ENCODE measurements at regions not wholly inside any gene's neighbourhood (a gene's known extent, or its start where the extent isn't known, plus 50 kb on each side); places are given as distances from the start of the nearest gene placed in this dataset.
"Not testable (repeated sequence)": the region's sequence is repeated elsewhere in the genome, so short reads cannot be mapped to it uniquely, and the experiment has no call there.

DNA sequence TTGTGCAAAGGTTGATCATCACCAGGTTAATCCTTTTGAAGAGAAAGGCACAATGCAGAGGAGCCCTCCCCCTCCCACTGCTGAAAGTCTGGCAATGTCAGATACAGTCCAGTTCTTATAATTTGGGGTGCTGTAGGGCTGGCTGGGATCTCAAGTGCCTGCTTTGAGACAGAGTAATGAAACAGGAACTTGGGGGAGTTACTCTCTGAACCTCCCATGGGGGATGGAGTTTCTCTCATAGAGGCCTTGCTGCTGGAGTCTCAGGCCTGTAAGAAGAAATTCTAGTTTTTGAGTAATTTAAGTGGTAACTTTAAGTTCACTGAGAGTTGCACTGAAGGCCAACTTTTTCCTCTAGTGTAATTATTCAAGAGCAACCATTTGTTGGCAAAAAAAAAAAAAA, 410.5 kb downstream of the KCNRG start:
- peak; percentile 9 to 18 for DNase-seq

DNA sequence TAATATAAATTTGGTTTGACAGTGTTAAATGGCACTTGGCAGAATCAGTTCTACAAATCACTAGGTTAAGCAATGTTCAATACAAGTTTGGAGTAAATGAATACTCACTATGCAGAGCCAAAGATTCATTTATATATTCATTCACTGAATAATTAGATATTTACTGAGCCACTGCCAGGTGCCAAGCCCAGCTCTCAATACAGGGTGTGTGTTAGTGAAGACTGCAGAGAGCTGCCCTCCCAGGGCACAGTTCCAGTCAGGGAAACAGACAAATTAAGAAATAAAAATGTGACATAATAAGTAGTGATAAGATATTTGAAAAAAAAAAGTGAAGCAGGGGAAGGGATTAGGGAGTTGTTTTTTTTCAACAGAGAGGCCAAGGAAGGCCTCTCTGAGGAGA, 411.7 kb downstream of the KCNRG start:
- DNase-seq: no peak

DNA sequence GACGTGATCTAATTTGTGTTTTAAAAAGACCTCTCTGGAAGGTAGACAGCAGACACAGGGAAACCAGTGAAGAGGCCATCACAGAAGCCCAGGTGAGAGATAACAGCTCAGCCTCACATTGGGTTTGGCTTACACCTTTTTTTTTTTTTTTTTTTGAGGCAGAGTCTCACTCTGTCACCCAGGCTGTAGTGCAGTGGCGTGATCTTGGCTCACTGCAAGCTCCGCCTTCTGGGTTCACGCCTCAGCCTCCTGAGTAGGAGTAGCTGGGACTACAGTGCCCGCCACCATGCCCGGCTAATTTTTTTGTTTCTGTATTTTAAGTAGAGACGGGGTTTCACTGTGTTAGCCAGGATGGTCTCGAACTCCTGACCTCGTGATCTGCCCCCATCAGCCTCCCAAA, 412.3 kb downstream of the KCNRG start:
- DNase-seq: not testable (repeated sequence)

DNA sequence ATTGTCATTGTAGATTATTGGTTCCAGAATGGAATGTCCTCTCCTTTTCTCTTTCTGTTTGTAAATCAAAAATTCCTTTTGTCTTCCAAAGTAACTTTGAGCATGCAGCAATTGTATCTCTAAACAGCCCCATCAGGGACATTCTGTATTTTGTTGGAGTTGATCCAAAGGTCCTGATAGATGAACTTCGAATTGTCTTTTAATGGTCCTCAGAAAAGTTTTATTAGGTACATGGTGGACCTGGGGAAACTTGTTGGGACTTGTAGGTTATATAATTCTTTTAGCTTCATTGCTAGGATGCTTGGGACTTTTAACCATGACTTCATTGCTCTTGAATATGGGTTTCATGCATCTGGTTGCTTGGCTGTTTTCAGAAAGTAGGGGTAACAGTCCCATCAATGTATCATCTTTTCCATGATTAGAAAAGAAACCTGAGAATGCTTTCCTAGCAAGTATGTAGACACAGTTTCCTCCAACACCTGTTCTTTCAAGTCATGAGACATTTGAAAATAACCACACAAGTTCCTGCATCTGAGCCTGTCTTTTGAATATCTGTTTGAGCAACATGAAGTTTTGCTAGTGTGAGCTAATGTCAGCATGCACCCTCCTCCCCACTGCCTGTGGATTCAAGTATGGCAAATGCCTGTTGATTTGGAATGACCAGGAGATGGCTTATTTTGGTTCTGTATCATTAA, 413.1 kb downstream of the KCNRG start:
- no peak for DNase-seq

DNA sequence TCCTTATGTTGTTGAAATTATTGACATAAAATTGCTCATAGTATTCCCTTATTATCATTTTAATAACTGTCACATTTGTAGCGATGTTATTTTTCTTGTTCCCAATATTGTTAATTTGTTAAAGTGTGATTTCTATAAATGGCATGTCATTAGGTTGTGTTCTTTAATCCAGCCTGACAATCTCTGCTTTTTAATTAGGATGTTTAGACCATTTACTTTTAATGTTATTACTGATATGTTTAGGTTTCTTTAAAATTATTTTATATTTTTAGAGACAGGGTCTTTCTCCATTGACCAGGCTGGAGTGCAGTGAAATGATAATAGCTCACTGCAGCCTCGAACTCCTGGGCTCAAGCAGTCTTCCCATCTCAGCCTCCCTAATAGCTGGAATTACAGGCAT, 408.5 kb downstream of the DLEU7 start:
- DNase-seq: no peak

DNA sequence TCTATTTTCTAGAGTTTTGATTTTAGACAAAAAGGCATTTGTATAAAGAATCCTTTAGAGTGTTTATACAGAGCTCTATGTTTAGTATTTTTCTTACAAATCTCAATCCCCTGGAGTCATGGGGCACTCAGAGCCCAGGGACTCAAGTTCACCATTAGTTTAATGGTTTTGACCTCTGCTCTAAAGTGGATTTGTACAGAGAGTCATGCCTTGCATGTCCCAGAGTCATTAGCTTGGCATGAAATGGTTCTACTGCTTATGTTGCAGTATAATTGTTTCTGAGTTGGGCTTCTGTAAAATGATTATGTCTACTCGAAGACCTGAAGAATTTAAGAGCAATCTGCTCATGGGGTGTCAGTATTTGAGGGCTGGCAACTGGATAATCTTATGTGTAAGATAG, 406.2 kb downstream of the DLEU7 start:
- no peak for DNase-seq

DNA sequence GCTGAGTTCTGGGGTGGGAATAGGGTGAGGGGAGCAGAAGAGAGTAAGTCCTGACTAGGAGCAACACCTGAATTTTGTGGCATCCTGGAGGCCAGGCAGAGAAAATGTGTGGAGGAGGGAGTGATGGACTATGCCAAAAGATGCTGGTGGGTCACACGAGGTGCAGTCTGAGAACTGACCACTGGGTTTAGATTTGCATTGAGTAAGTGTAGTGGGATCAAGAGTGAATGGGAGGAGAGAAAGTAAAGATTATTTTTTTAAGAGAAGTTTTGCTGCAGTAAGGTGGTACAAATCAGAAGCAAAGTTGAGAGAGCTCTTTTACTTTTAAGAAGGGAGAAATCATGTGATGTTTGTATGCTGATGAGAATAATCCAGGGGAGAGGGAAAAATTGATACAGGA, 405.1 kb downstream of the DLEU7 start:
- no peak for DNase-seq

DNA sequence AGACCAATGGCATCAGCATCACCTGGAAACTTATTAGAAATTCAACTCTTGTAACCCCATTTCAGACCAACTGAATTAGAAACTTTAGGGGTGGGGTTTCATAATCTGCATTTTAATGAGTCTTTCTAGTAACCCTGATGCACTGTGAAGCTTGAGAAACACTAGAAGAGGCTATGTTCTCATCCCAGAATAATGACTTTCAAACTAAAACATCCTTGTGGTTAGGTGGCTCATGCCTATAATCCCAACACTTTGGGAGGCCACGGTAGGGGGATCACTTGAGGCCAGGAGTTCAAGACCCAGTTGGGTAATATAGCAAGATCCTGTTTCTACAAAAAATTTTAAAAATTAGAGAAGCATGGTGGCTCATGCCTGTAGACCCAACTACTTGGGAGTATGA, 402.4 kb downstream of the DLEU7 start:
- no peak for DNase-seq

DNA sequence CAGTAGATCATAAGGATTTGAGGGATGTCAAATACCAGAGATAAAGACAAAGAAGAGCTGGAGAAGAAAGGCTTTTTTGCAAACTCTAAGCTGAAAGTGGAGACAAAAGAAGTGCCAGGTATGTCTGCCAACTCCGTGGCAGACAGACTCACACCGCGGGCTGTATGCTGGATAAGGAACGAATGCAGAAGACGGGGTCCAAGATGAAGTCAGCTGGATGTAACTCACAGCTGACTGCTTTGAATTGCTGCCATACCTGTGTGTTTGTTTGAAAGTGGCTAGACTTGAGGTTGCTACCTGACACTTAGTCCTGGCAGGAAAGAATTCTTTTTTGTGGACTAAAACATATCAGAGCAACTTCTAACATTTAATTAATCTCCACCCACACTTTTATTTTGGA, 398.8 kb downstream of the DLEU7 start:
- DNase-seq: no peak

DNA sequence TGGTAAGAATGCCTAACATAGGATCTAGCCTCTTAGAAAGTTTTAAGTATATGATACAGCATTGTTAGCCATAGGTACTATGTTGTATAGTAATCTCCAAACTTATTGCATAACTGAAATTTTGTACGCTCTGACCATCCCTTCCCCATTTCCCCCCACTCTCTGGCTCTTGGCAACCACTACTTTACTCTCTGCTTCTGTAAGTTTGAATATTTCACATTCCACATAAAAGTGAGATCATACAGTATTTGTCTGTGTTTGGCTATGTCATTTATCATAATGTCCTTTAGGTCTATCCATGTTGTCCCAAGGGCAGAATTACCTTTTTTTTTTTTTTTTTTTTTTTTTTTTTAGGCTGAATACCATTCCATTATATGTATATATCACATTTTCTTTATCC, 396.9 kb downstream of the DLEU7 start:
- no peak for DNase-seq

DNA sequence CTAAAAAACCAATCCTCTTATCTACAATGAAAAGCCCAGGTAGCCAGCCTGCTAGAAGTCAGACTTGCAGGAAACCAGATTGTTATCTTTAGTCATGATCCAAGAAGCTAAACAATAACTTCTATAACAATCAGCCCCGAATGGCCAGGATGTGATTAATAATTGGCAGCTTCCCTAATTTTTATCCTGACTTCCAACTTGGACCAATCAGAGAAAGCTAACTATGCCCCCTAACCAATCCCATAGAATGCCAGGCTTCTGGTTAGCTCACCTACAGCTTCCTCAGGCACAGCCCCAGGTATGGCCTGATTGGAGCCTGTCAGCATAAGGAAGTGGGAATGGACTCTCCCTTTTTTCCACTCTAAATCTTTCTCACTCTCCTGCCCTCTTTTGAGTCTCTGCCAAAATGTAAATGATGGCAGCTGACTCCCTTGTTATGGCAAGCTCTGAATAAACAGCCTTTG, 394.9 kb downstream of the DLEU7 start:
- DNase-seq: no peak

DNA sequence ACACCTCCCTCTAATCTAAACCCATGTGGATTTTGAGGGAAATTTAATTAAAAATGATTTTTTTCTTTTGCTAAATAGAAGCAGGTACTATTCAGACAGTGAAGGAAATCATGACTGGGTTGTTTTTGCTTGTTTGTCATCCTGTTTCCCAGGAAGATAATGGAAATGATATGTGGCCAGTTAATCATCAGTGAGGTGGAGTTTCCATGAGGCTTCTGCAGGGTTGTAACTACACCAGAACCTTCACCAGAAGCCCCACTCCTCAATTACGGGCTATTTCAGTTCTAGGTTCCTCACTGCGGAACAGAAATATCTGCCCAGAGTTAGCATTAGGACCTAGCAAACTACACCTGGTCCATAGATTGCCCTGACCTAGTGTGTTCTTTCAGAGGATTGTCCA, 394.0 kb downstream of the DLEU7 start:
- no peak for DNase-seq

DNA sequence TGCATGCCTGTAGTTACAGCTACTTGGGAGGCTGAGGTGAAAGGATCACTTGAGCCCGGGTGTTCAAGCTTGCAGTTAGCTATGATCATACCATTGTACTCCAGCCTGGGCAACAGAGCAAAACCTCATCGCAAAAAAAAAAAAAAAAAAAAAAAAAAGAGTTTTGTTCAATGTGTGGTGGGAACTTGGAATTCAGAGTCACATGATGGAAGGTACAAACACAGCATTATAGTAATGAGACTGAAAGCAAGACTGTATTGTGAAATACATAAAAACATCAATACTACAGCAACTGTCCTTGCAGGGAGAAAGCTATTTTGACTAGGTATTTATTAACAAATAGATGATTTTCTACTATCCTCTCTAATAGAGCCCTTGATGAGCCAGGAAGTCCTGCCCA, 393.2 kb downstream of the DLEU7 start:
- no peak for DNase-seq

DNA sequence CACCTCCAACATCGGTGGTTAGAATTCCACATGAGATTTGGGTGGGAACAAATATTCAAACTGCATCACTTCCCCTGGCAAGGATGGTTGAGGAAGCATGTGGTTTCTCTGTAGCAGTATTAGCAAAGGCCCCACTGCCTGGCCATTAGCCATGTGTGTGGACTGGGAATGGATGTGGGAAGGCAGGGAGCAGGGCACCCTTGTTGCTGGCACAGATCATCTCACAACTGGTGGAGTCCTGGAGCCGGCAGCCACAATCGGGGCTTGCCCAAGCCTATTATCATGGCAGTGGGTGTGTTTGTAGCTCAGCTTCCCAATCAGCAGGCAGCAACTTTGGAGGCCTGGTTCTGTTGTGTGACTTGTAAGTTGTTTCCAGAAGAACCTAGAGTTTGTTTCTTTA, 391.9 kb downstream of the DLEU7 start:
- DNase-seq: no peak

DNA sequence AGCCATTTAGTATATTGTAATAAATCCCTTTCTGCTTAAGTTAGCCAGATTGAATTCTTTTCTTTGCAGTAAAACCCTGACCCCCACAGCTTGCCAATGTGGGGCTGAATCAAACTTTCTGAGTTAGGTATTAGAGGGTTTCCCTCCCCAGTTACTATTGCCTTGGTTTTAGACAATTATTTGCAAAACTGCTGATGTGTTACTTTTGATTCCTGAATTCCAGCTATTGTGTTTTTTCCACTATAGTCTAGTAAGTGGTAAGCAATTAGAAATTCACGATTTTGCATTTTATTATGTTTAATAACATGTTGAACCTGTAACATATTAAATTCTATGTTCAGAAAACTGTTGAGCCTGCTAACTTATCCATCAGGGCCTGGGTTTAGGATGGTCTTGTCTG, 391.5 kb downstream of the DLEU7 start:
- DNase-seq: no peak

DNA sequence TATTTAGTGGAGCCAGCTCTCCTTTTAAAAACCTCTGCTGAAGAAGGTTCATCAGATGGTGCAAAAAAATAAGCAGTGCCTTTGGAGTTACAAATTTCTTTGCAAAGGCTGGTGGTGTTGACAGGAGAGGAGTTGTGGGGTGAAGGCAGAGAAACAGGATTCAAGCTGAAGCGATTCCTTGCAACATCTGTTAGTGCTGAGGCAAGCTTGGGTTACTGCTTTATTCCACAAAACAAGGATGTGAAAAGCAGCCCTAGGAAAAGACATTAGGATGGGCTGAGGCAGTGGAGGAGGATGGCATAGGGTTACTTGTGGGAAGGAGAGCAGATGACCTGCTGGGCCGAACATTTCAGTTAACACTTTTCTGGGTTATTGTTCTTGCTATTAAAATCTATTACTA, 390.7 kb downstream of the DLEU7 start:
- no peak for DNase-seq

DNA sequence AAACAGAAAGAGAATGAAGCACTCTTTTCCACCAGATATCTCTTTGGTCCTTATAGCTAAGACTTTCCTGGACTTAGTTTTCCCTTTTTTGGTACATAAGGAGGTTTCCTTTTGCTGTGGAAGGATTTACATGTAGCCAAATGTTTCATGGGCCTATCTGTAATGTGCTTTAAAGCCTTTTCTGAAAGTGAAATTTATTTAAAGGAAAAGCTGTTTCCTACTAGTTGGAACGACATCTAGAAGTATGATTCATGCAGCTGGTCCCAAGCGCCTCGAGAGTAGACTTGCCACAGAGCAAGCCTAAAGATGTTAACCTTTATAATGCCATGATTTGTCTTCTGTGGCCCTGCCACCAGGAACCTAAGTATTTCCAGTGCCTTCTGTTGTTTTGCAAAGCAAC, 390.3 kb downstream of the DLEU7 start:
- no peak for DNase-seq

DNA sequence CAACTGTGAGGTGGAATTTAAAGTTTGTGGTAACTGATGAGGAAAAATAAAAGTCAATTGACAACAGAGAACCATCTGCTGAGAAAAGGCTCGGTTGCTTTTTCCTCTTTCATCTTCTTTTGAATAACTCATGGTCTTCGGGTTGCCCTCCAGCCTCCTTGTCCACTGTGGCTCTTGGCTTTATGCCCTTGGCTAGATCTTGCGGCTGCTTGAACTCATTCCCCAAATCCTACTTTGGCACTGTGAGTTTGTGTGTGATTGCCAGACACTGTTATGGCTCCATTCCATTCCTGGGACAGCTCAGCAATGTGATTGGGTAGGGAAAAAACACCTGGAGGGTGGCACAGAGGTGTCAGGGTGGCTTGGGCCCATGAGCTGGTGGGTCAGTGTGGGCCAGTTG, 387.4 kb downstream of the DLEU7 start:
- no peak for DNase-seq

DNA sequence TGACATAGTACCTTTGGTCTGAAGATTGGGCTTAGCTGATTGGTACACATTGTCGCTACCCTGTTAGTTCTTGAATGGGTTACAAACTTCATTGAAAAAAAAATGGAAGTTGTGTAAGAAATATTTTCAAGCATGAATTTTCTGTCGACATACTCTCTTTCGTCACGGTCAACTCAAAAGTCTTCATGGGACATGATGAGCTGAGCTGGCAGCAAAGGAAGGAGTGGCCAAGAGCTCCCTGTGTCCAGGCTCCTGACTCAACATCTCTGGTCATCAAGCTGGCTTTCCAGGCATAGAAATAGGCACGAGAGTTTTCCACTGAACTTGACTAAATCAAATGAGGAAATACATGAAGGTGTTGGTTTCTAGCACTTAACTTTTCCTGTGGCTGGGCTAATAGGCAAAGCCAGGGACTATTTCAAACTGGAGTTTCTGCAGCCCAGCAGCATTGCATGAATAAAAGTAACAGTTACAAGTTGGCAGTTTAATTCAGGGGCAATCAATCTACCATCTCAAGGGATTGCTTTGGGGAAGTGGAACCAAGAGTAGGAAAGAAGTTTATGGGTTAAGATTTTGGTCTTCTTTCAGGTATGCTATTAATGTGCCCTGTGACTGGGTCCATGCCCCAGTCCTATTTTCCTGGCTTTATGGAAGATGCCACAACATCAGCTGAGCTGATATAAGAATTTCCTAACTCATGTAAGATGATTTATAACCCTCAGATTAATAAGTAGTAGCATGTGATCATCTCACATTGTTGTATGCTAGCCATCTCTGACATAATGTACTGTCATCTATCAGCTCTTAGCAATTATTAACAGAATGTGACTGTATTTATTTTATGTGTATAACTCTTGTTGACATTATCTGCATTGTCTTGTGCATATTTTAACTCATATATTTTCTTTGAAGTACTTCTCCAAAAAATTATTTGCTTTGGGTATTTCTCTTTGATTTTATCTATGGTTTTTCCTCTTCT, 385.8 kb downstream of the DLEU7 start:
- DNase-seq: peak; percentile 60 to 78

DNA sequence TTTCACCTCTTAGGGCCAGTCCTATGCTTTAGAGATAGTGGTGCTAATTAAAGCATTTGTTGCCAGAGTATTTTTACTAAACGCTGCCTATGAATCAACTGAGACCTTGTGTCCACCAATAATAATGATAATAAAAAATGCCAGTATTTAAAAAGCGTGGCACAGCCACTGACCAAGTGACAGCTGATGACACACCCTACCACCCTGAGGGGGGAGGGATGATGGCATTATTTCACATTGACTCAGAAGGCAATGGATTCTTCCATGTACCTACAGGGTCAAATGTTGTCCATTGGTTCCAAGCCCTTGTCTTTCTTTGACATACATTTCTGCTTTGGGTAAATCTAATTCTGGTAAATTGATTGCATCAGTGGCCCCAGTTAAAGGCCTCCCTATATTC, 384.4 kb downstream of the DLEU7 start:
- no peak for DNase-seq

DNA sequence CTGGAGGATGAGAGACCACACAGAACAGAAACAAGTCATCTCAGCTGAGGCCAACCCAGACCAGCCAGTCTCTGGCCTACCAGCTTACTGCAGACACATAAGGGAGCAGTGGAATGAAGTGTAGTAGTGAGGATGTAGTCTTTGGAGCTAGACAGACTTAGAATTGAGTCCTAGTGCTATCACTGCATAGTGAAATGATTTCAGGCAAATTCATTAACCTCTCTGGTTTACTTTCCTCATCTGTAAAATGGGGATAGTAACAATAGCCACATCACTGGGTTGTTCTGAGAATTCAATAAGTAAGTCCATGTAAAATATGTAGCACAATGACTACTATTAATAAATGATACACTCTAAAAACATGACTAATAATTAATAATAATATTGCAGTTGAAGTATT, 383.8 kb downstream of the DLEU7 start:
- no peak for DNase-seq

DNA sequence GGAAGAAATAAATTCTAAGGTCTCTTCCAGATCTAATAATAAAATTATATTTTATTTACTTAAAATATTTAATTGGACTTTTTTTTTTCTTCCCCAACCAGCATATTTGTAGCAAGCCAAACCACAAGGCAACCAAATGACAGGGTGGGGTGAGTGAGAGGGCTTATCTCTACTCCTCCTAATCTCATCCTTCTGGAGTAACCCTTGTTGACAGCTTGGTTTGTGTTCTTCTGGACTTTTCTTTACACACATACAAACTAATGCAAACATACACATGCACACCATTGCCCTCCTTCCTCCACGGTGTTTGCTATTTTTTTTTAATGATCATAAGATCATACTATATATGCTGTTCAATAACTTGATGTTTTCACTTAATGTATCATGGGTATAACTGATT, 383.1 kb downstream of the DLEU7 start:
- no peak for DNase-seq

DNA sequence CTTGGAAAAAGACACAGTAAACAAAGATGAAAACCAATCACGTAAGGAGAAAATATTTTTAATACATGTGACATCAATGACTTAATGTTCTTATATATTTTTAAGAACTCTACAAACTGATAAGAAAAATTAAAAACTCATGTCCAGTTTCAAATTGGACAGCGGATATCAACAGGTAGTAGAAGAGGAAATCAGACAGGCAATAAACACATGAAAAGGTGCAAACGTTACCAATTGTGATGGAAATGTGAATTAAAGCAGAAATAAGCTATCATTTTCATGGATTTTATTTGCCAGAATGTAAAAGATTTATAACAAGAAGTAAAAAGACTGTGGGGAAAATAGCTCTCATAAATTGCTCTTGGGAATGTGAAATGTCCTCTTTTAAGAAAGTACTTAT, 382.3 kb downstream of the DLEU7 start:
- no peak for DNase-seq

DNA sequence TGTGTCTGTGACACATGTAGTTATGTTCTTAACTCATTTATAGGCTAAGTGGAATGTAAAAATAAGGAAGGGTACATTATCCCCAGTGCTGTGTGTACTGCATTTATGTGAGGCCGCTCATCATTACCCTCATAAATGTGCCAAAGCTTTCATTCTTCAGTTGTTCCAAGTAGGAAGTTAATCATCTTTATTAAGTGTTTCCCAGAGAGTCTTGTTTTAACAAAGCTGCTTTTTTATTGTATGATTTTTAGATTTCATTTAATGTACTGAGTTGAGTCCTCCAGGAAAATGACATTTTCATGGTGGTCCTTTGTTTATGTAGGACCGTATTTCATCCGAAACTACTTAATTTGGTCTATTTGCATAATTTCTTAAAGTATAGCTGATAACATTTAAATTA, 379.8 kb downstream of the DLEU7 start:
- DNase-seq: no peak

Data from inflammatory macrophage treated with lipopolysaccharide for 1 hour (primary cell).